SK-N-SH (cell line): ENCODE measurements at regions not wholly inside any gene's neighbourhood (a gene's known extent, or its start where the extent isn't known, plus 50 kb on each side); places are given as distances from the start of the nearest gene placed in this dataset.

ENCODE experiments used
- CTCF ChIA-PET: fragments of 300-600, 350-600 bp; formaldehyde crosslinking; extraction: SDS; loops from one replicate; lab custom pipeline; 2021; lab: Yijun Ruan, JAX
- POLR2A ChIA-PET: fragments of 350-600 bp; sonication (Branson Sonifier 250); formaldehyde crosslinking; extraction: SDS; loops from one replicate; lab custom pipeline; 2020; ENCODE audit warnings: antibody characterized with exemption, inconsistent platforms; lab: Yijun Ruan, JAX
- DNase-seq: peaks from one replicate; pipeline ENCODE4 v3.0.0; 2012
- H2AFZ ChIP-seq: fragments of 200-600 bp; sonication (generic); 2 replicates; pipeline ENCODE4 v1.8.1; 2016; ENCODE audit warnings: antibody characterized with exemption, mild to moderate bottlenecking, low read depth
- H3F3A ChIP-seq: fragments of 200-600 bp; sonication (generic); replicated peaks from 2 replicates; pipeline ENCODE3; 2016; ENCODE audit warnings: antibody characterized with exemption, mild to moderate bottlenecking; ENCODE audit not compliant: insufficient read depth
- H3K27ac ChIP-seq, 2 experiments: fragments of 200-500 bp in 1 of 2; fragments of 200-600 bp in 1 of 2; sonication (Bioruptor generic) in 1 of 2; sonication (generic), shearing (Covaris generic) in 1 of 2; 2 replicates each; pipeline versions ENCODE4 v1.5.1 to v1.6.1; 2014 to 2016; ENCODE audit warnings: low read depth in 2 of 2, inconsistent platforms in 1 of 2, low read length in 1 of 2, mild to moderate bottlenecking in 1 of 2, mixed read lengths in 1 of 2
- H3K27me3 ChIP-seq: fragments of 200-600 bp; sonication (generic), shearing (Covaris generic); 2 replicates; pipeline ENCODE4 v1.6.1; 2016; ENCODE audit warnings: mixed run types; ENCODE audit not compliant: insufficient read depth
- H3K36me3 ChIP-seq, 2 experiments: fragments of 200-500 bp in 1 of 2; fragments of 200-600 bp in 1 of 2; sonication (Bioruptor generic) in 1 of 2; sonication (generic) in 1 of 2; replicated peaks in 1 of 2; 2 replicates each; pipeline versions ENCODE3 to v1.5.1; 2014 to 2016; ENCODE audit warnings: low read length in 1 of 2, mild to moderate bottlenecking in 1 of 2; ENCODE audit not compliant: insufficient read depth in 2 of 2, control insufficient read depth in 1 of 2
- H3K4me1 ChIP-seq, 2 experiments: fragments of 200-500 bp in 1 of 2; fragments of 200-600 bp in 1 of 2; sonication (Bioruptor generic) in 1 of 2; sonication (generic), shearing (Covaris generic) in 1 of 2; 2 replicates each; pipeline versions ENCODE4 v1.5.1 to v1.6.1; 2014 to 2016; ENCODE audit warnings: low read depth in 1 of 2, low read length in 1 of 2, mixed run types in 1 of 2; ENCODE audit not compliant: insufficient read depth in 2 of 2, control insufficient read depth in 1 of 2
- H3K4me2 ChIP-seq: fragments of 200-600 bp; sonication (generic), shearing (Covaris generic); 2 replicates; pipeline ENCODE4 v1.6.1; 2017; ENCODE audit warnings: mixed run types
- H3K4me3 ChIP-seq, 2 experiments: fragments of 200-500 bp in 1 of 2; fragments of 200-600 bp in 1 of 2; sonication (Bioruptor generic) in 1 of 2; sonication (generic), shearing (Covaris generic) in 1 of 2; 2 replicates each; pipeline versions ENCODE4 v1.5.1 to v1.8.1; 2014 to 2016; ENCODE audit warnings: low read depth in 2 of 2, inconsistent platforms in 1 of 2, low read length in 1 of 2, mild to moderate bottlenecking in 1 of 2, mixed read lengths in 1 of 2, moderate library complexity in 1 of 2
- H3K79me2 ChIP-seq: fragments of 200-600 bp; sonication (generic); 2 replicates; pipeline ENCODE4 v1.8.1; 2017; ENCODE audit warnings: mild to moderate bottlenecking; ENCODE audit not compliant: insufficient read depth
- H3K9ac ChIP-seq: fragments of 200-600 bp; sonication (generic); 2 replicates; pipeline ENCODE4 v1.6.1; 2017; ENCODE audit warnings: mixed run types
- H3K9me2 ChIP-seq: fragments of 200-600 bp; sonication (generic); 2 replicates; pipeline ENCODE4 v1.6.1; 2017; ENCODE audit warnings: mixed run types
- H3K9me3 ChIP-seq: fragments of 200-600 bp; sonication (generic); 2 replicates; pipeline ENCODE4 v1.6.1; 2017; ENCODE audit warnings: mixed run types, mild to moderate bottlenecking, moderate library complexity
- H4K20me1 ChIP-seq: fragments of 200-600 bp; sonication (generic); 2 replicates; pipeline ENCODE4 v1.6.1; 2017; ENCODE audit warnings: mild to moderate bottlenecking, mixed run types; ENCODE audit not compliant: insufficient read depth
- CHD2 ChIP-seq: fragments of 150-350 bp; IDR thresholded peaks from 2 replicates; pipeline ENCODE4 v1.6.1; 2018; ENCODE audit warnings: low read length; ENCODE audit not compliant: partially characterized antibody
- FOXM1 ChIP-seq: IDR thresholded peaks from 2 replicates; pipeline ENCODE4 v1.4.0; 2012; ENCODE audit warnings: low read depth, mild to moderate bottlenecking
- GABPA ChIP-seq: IDR thresholded peaks from 2 replicates; pipeline ENCODE4 v1.4.0; 2012; ENCODE audit warnings: low read depth, mild to moderate bottlenecking
- JUND ChIP-seq: IDR thresholded peaks from 2 replicates; pipeline ENCODE4 v1.4.0; 2012
- MAX ChIP-seq: IDR thresholded peaks from 2 replicates; pipeline ENCODE4 v1.4.0; 2012; ENCODE audit warnings: low read depth
- MEF2A ChIP-seq: IDR thresholded peaks from 2 replicates; pipeline ENCODE4 v1.4.0; 2012; ENCODE audit warnings: low read depth, borderline replicate concordance
- MXI1 ChIP-seq: IDR thresholded peaks from 2 replicates; pipeline ENCODE4 v1.6.1; 2012; ENCODE audit warnings: mild to moderate bottlenecking, low read depth, low read length, improper control_type of control experiment
- POLR2AphosphoS5 ChIP-seq: IDR thresholded peaks from 2 replicates; pipeline ENCODE4 v1.6.1; 2012; ENCODE audit warnings: low read depth, low read length
- RFX5 ChIP-seq: IDR thresholded peaks from 2 replicates; pipeline ENCODE4 v1.6.1; 2012; ENCODE audit warnings: mild to moderate bottlenecking, improper control_type of control experiment, low read length
- RXRA ChIP-seq: IDR thresholded peaks from 2 replicates; pipeline ENCODE4 v1.4.0; 2012; ENCODE audit warnings: low read depth, mild to moderate bottlenecking, borderline replicate concordance
- TCF12 ChIP-seq: IDR thresholded peaks from 2 replicates; pipeline ENCODE4 v1.4.0; 2012
- WGBS: methylation state at CpG from one replicate; pipeline ENCODE4 v1.1.6; 2017; ENCODE audit warnings: low lambda C conversion rate; 5-methylcytosine and 5-hydroxymethylcytosine counted together
- TF ChIP-seq, protein P1 (sequence below): IDR thresholded peaks from 2 replicates; pipeline ENCODE4 v1.6.1; 2012; ENCODE audit warnings: mild to moderate bottlenecking, low read depth, low read length, moderate library complexity
- TF ChIP-seq, protein P2 (sequence below): IDR thresholded peaks from 2 replicates; pipeline ENCODE4 v1.4.0; 2012; ENCODE audit warnings: low read depth, borderline replicate concordance

DNA sequence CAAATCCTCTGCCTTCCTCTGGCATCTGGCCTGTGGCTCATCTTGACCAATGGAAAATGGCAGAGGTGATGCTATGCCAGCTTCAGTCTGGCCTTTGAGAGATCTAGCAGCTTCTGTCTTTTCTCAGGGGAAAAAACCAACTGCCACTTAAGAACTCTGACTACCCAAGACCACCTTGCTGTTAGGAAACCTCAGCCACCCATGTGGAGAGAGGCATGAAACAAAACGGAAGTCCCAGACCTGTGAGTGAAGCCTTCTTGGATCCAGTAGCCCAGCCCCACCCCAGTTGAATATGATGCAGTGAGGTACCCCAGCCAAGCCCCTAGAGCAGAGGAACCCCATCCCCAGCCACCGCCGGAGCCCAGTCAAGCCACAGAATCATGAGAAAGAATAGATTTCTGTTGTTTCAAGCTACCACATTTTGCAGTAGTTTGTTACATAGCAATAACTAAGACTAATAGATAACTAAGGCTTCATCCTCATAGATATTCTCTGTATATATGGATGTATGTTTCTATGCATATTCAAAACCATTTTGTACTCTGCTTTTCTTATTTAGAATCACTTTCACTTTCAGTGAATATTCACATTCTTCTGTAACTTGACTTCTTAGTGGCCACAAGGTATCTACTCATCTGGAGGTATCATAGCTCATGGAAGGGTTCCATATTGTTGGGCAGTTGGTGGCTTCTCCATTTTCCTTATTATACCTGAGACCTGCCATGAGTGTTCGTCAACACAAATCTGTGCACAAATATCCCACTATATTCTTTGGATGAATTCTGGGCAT lies 142.1 kb downstream of the FBXO15 start:
- CTCF ChIA-PET: no interaction called here

GRCh38 chr18:73992242-73993022 lies 155.2 kb downstream of the FBXO15 start:
- H3K27me3 ChIP-seq: no peaks in the 10 kb centered on the region
- H3K79me2 ChIP-seq: no peaks in the 10 kb centered on the region
- no peaks in the 10 kb centered on the region for H3K9me2 ChIP-seq
- H3K9me3 ChIP-seq: no peaks in the 10 kb centered on the region
- ChIA-PET CTCF (interaction anchor here (1.7 kb wide), 1 partner anchor 12 kb away, joined by 7 read pairs; no protein-coding TSS in a partner anchor), POLR2A (no interaction called here)
- TF ChIP-seq FOXM1: no peak
- TF ChIP-seq TCF12: no peak
- no peak for TF ChIP-seq GABPA
- TF ChIP-seq, protein P1, sequence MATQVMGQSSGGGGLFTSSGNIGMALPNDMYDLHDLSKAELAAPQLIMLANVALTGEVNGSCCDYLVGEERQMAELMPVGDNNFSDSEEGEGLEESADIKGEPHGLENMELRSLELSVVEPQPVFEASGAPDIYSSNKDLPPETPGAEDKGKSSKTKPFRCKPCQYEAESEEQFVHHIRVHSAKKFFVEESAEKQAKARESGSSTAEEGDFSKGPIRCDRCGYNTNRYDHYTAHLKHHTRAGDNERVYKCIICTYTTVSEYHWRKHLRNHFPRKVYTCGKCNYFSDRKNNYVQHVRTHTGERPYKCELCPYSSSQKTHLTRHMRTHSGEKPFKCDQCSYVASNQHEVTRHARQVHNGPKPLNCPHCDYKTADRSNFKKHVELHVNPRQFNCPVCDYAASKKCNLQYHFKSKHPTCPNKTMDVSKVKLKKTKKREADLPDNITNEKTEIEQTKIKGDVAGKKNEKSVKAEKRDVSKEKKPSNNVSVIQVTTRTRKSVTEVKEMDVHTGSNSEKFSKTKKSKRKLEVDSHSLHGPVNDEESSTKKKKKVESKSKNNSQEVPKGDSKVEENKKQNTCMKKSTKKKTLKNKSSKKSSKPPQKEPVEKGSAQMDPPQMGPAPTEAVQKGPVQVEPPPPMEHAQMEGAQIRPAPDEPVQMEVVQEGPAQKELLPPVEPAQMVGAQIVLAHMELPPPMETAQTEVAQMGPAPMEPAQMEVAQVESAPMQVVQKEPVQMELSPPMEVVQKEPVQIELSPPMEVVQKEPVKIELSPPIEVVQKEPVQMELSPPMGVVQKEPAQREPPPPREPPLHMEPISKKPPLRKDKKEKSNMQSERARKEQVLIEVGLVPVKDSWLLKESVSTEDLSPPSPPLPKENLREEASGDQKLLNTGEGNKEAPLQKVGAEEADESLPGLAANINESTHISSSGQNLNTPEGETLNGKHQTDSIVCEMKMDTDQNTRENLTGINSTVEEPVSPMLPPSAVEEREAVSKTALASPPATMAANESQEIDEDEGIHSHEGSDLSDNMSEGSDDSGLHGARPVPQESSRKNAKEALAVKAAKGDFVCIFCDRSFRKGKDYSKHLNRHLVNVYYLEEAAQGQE: no peak
- TF ChIP-seq RFX5: no peak
- TF ChIP-seq POLR2AphosphoS5: no peak
- whole genome bisulfite sequencing: 4% methylated on average over 5 of the region's 5 CpGs
- no peak overlapping the region for H3K4me2 ChIP-seq
- no peak for DNase-seq
- no peak overlapping the region for H3K4me3 ChIP-seq
- H3K4me1 ChIP-seq: no peaks in the 10 kb centered on the region
- no peak overlapping the region for H2AFZ ChIP-seq
- H3K9ac ChIP-seq: no peak overlapping the region
- no peaks in the 10 kb centered on the region for H3F3A ChIP-seq
- H3K27ac ChIP-seq: no peak overlapping the region
- no peaks in the 10 kb centered on the region for H3K36me3 ChIP-seq
- H4K20me1 ChIP-seq: no peaks in the 10 kb centered on the region

More for the DNA sequence above, 142.1 kb downstream of the FBXO15 start:
- no peaks in the 10 kb centered on the region for H3F3A ChIP-seq
- POLR2A ChIA-PET: no interaction called here
- H3K27ac ChIP-seq: no peak overlapping the region
- H3K9ac ChIP-seq: no peak overlapping the region
- no peaks in the 10 kb centered on the region for H3K9me3 ChIP-seq
- H3K27me3 ChIP-seq: no peaks in the 10 kb centered on the region; the same call in 1 of the 2 replicates
- no peaks in the 10 kb centered on the region for H3K4me1 ChIP-seq
- H3K36me3 ChIP-seq: no peaks in the 10 kb centered on the region
- no peak overlapping the region for H3K4me2 ChIP-seq
- no peak overlapping the region for H2AFZ ChIP-seq
- WGBS: 19% methylated on average over 4 of the region's 4 CpGs
- no peak for DNase-seq
- no peak for TF ChIP-seq MEF2A
- TF ChIP-seq CHD2: no peak
- no peak for TF ChIP-seq JUND
- no peak for TF ChIP-seq RXRA
- TF ChIP-seq MXI1: no peak
- TF ChIP-seq MAX: no peak
- TF ChIP-seq, protein P2, sequence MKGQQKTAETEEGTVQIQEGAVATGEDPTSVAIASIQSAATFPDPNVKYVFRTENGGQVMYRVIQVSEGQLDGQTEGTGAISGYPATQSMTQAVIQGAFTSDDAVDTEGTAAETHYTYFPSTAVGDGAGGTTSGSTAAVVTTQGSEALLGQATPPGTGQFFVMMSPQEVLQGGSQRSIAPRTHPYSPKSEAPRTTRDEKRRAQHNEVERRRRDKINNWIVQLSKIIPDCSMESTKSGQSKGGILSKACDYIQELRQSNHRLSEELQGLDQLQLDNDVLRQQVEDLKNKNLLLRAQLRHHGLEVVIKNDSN: no peak
- no peak for TF ChIP-seq FOXM1
- H4K20me1 ChIP-seq: no peaks in the 10 kb centered on the region
- H3K4me3 ChIP-seq: no peak overlapping the region
- H3K79me2 ChIP-seq: no peaks in the 10 kb centered on the region
- no peaks in the 10 kb centered on the region for H3K9me2 ChIP-seq
